Hepatic stellate cell (primary cell): ENCODE measurements at regions not wholly inside any gene's neighbourhood (a gene's known extent, or its start where the extent isn't known, plus 50 kb on each side); places are given as distances from the start of the nearest gene placed in this dataset.
"Not testable (repeated sequence)": the region's sequence is repeated elsewhere in the genome, so short reads cannot be mapped to it uniquely, and the experiment has no call there.

ENCODE experiments used
- DNase-seq: peaks from one replicate; pipeline ENCODE4 v3.0.0; 2011; ENCODE audit warnings: low spot score

- no peak for DNase-seq
These were observed 364.7 kb upstream of the CD180 start for GRCh38 chr5:67561151-67561932.

GRCh38 chr5:67552773-67553172 lies 356.2 kb upstream of the CD180 start:
- no peak for DNase-seq

- no peak for DNase-seq
These were observed 353.3 kb upstream of the CD180 start for GRCh38 chr5:67549947-67550346.

GRCh38 chr5:67549296-67549618 lies 352.7 kb upstream of the CD180 start:
- no peak for DNase-seq

GRCh38 chr5:67548520-67549295 lies 352.1 kb upstream of the CD180 start:
- DNase-seq: no peak

- DNase-seq: no peak
These were observed 351.1 kb upstream of the CD180 start for GRCh38 chr5:67547682-67548081.

GRCh38 chr5:67544942-67545341 lies 348.3 kb upstream of the CD180 start:
- DNase-seq: not testable (repeated sequence)

- DNase-seq: no peak
These were observed 347.2 kb upstream of the CD180 start for GRCh38 chr5:67543720-67544270.

GRCh38 chr5:67542479-67542878 lies 345.9 kb upstream of the CD180 start:
- DNase-seq: no peak

- no peak for DNase-seq
These were observed 345.3 kb upstream of the CD180 start for GRCh38 chr5:67541875-67542274.

GRCh38 chr5:67538855-67539506 lies 342.4 kb upstream of the CD180 start:
- DNase-seq: no peak

GRCh38 chr5:67537439-67538148 lies 341.0 kb upstream of the CD180 start:
- DNase-seq: no peak

GRCh38 chr5:67536866-67537265 lies 340.3 kb upstream of the CD180 start:
- no peak for DNase-seq

GRCh38 chr5:67530609-67531255 lies 334.1 kb upstream of the CD180 start:
- DNase-seq: no peak

- no peak for DNase-seq
These were observed 332.4 kb upstream of the CD180 start for GRCh38 chr5:67528953-67529352.

GRCh38 chr5:67526793-67527192 lies 330.2 kb upstream of the CD180 start:
- DNase-seq: no peak

GRCh38 chr5:67520161-67520908 lies 323.7 kb upstream of the CD180 start:
- DNase-seq: no peak

- no peak for DNase-seq
These were observed 321.6 kb upstream of the CD180 start for GRCh38 chr5:67518227-67518626.

GRCh38 chr5:67516948-67517565 lies 320.5 kb upstream of the CD180 start:
- no peak for DNase-seq

GRCh38 chr5:67515762-67516161 lies 319.2 kb upstream of the CD180 start:
- DNase-seq: no peak
